GM21825 (cell line): ENCODE measurements at regions not wholly inside any gene's neighbourhood (a gene's known extent, or its start where the extent isn't known, plus 50 kb on each side); places are given as distances from the start of the nearest gene placed in this dataset.
"Not testable (repeated sequence)": the region's sequence is repeated elsewhere in the genome, so short reads cannot be mapped to it uniquely, and the experiment has no call there.

Source experiments
- ATAC-seq: cut with Tn5 transposase; IDR thresholded peaks from one replicate; pipeline ENCODE4 v1.9.1; 2021; ENCODE audit warnings: mild to moderate bottlenecking, moderate library complexity; ENCODE audit not compliant: unreplicated experiment

GRCh38 chr13:21261487-21262216 lies 85.2 kb downstream of the MRPL57 start:
- not testable (repeated sequence) for ATAC-seq

GRCh38 chr13:21263909-21264308 lies 87.5 kb downstream of the MRPL57 start:
- ATAC-seq = not testable (repeated sequence)

GRCh38 chr13:21268485-21268884 lies 92.0 kb downstream of the MRPL57 start:
- not testable (repeated sequence) for ATAC-seq

- not testable (repeated sequence) for ATAC-seq
Observed at GRCh38 chr13:21272439-21272838, 96.0 kb downstream of the MRPL57 start.

- not testable (repeated sequence) for ATAC-seq
Observed at GRCh38 chr13:21274457-21274856, 98.0 kb downstream of the MRPL57 start.

GRCh38 chr13:21282065-21282464 lies 105.6 kb downstream of the MRPL57 start:
- ATAC-seq = no peak

GRCh38 chr13:21287331-21287907 lies 111.0 kb downstream of the MRPL57 start:
- no peak for ATAC-seq

- ATAC-seq = no peak
Observed at GRCh38 chr13:21289475-21289874, 113.0 kb downstream of the MRPL57 start.

GRCh38 chr13:21290442-21291002 lies 114.1 kb downstream of the MRPL57 start:
- ATAC-seq = not testable (repeated sequence)

GRCh38 chr13:21291840-21292239 lies 115.4 kb downstream of the MRPL57 start:
- ATAC-seq = no peak

- peak; percentile 39 for ATAC-seq
Observed at GRCh38 chr13:21296991-21297390, 120.5 kb downstream of the MRPL57 start.

GRCh38 chr13:21297447-21297846 lies 121.0 kb downstream of the MRPL57 start:
- no peak for ATAC-seq

GRCh38 chr13:21297914-21298831 lies 121.7 kb downstream of the MRPL57 start:
- peak; percentile 92 for ATAC-seq

GRCh38 chr13:21304256-21304655 lies 127.8 kb downstream of the MRPL57 start:
- no peak for ATAC-seq

GRCh38 chr13:21306300-21307073 lies 130.0 kb downstream of the MRPL57 start:
- not testable (repeated sequence) for ATAC-seq

GRCh38 chr13:21307158-21307557 lies 130.7 kb downstream of the MRPL57 start:
- not testable (repeated sequence) for ATAC-seq

GRCh38 chr13:21308906-21309305 lies 132.4 kb downstream of the MRPL57 start:
- no peak for ATAC-seq

GRCh38 chr13:21309542-21310172 lies 133.2 kb downstream of the MRPL57 start:
- no peak for ATAC-seq

- ATAC-seq = no peak
Observed at GRCh38 chr13:21310220-21310619, 133.8 kb downstream of the MRPL57 start.

- not testable (repeated sequence) for ATAC-seq
Observed at GRCh38 chr13:21314976-21315375, 138.5 kb downstream of the MRPL57 start.
